Astrocyte of the cerebellum (primary cell): ENCODE measurements at regions not wholly inside any gene's neighbourhood (a gene's known extent, or its start where the extent isn't known, plus 50 kb on each side); places are given as distances from the start of the nearest gene placed in this dataset.
"Not testable (repeated sequence)": the region's sequence is repeated elsewhere in the genome, so short reads cannot be mapped to it uniquely, and the experiment has no call there.

Experiments used
- DNase-seq: peaks from one replicate; pipeline ENCODE4 v3.0.0-alpha.2; 2011; ENCODE audit warnings: low read depth
- H3K4me3 ChIP-seq: 2 replicates; pipeline ENCODE4 v1.5.1; 2011; ENCODE audit warnings: mild to moderate bottlenecking, low read depth, low read length, moderate library complexity
- CTCF ChIP-seq: IDR thresholded peaks from 2 replicates; pipeline ENCODE4 v1.5.1; 2012; ENCODE audit warnings: low read length, low read depth, moderate library complexity, mild to moderate bottlenecking; ENCODE audit errors: missing control alignments
- in situ Hi-C: cut with HindIII; loops from 2 replicates; pipeline ENCODE4 v1.10.0; 2017; ENCODE audit warnings: low sequenced_read_pairs

- in situ Hi-C loops: no loop called here
- TF ChIP-seq CTCF: no peak
- no peak for DNase-seq
- no peak overlapping the region for H3K4me3 ChIP-seq
These were observed 498.9 kb upstream of the NETO1 start for GRCh38 chr18:73366713-73367112.

DNA sequence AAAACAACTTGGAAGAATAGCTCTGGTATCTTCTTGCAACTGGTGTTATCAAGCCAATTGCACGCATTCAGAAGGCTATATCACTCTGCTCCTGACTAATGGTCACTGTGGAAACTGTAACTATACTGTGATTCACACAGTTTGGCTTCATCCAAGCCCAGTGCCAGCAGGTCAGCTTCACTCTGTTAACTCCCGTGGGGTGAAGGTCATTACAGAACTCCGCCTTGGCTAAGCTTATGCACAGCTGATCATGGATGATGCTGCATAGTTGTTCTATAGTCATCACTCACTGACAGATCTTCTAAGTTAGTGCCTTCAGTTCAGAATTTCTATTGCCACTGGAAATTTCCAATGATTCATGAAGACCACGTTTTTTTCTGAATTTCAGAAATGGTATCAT, 497.2 kb upstream of the NETO1 start:
- DNase-seq: no peak
- no peak for TF ChIP-seq CTCF
- in situ Hi-C loops: no loop called here
- H3K4me3 ChIP-seq: no peak overlapping the region

DNA sequence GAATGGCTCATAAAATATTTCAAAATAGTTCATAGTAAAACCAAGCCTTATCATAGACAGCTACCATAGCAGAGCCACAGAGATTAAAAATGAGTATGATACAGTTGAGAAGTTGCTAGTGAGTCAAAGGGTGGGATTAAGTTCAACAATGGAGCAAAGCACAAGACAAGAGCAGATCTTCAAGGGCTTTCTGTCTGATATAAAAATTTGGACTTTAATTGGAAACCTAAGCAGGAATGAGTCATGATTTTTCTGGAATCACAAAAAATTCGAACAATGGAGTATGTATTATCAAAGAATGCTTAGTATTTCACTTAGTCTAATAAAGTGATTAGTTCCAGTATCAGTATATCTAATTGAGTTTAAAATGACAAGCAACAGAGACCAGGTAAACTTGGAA, 487.3 kb upstream of the NETO1 start:
- H3K4me3 ChIP-seq: no peak overlapping the region
- no peak for DNase-seq
- in situ Hi-C loops: no loop called here
- no peak for TF ChIP-seq CTCF

- TF ChIP-seq CTCF: peak; percentile 8
- in situ Hi-C loops: no loop called here
- DNase-seq: no peak
These were observed 484.8 kb upstream of the NETO1 start for GRCh38 chr18:73352546-73352945.

GRCh38 chr18:73340135-73340977, 472.6 kb upstream of the NETO1 start:
- H3K4me3 ChIP-seq: no peak overlapping the region
- no peak for TF ChIP-seq CTCF
- no peak for DNase-seq
- in situ Hi-C loops: no loop called here

More at GRCh38 chr18:73352546-73352945, 484.8 kb upstream of the NETO1 start:
- H3K4me3 ChIP-seq: no peak overlapping the region

DNA sequence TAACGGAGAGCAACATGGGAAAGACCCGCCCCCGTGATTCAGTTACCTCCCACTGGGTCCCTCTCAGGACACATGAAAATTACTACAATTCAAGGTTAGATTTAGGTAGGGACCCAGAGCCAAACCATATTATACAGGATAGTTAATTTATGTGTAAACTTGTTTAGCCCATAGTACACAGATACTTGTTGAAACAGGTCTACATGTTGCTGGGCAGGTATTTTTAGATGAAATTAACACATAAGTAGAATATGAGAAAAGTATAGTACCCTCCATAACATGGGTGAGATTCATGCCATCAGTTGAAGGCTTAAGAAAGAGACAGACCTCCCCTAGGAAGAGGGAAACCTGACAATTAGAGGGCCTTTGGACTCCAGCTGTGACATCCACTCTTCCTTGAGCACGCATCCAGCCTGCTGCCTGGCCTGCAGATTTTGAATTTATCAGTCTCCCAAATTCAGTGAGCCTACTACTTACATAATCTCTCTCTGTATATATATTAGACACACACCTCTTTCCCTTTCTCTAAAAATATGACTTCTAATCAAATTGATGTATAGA, 463.5 kb upstream of the NETO1 start:
- no peak for TF ChIP-seq CTCF
- no peak overlapping the region for H3K4me3 ChIP-seq
- in situ Hi-C loops: no loop called here
- DNase-seq: no peak

GRCh38 chr18:73330106-73330505, 462.3 kb upstream of the NETO1 start:
- DNase-seq, in situ Hi-C loops, H3K4me3 ChIP-seq: not testable (repeated sequence)

GRCh38 chr18:73324187-73324831, 456.5 kb upstream of the NETO1 start:
- in situ Hi-C loops, H3K4me3 ChIP-seq, DNase-seq: not testable (repeated sequence)
